ENCODE measurements at regions not wholly inside any gene's neighbourhood (a gene's known extent, or its start where the extent isn't known, plus 50 kb on each side); places are given as distances from the start of the nearest gene placed in this dataset.

DNA sequence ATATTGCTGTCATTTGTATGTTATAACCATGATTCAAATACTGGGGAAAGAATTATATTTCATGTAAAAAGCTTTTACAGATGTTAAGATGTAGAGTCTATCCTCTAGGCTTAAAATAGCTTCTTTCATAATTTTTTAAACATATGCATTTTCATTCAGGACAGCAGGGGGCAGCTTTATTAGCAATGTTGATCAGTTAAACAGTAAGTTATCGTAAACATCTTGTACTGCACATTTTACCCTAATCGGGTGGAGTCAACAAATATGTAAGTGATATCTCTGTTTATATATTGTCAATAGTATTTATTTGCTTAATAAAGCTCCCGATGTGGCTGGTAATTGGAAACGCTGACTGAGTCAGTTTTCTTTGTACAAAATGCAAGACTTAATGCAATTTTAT lies 142.5 kb upstream of the MED14 start (continued):
- TF ChIP-seq, protein P1, sequence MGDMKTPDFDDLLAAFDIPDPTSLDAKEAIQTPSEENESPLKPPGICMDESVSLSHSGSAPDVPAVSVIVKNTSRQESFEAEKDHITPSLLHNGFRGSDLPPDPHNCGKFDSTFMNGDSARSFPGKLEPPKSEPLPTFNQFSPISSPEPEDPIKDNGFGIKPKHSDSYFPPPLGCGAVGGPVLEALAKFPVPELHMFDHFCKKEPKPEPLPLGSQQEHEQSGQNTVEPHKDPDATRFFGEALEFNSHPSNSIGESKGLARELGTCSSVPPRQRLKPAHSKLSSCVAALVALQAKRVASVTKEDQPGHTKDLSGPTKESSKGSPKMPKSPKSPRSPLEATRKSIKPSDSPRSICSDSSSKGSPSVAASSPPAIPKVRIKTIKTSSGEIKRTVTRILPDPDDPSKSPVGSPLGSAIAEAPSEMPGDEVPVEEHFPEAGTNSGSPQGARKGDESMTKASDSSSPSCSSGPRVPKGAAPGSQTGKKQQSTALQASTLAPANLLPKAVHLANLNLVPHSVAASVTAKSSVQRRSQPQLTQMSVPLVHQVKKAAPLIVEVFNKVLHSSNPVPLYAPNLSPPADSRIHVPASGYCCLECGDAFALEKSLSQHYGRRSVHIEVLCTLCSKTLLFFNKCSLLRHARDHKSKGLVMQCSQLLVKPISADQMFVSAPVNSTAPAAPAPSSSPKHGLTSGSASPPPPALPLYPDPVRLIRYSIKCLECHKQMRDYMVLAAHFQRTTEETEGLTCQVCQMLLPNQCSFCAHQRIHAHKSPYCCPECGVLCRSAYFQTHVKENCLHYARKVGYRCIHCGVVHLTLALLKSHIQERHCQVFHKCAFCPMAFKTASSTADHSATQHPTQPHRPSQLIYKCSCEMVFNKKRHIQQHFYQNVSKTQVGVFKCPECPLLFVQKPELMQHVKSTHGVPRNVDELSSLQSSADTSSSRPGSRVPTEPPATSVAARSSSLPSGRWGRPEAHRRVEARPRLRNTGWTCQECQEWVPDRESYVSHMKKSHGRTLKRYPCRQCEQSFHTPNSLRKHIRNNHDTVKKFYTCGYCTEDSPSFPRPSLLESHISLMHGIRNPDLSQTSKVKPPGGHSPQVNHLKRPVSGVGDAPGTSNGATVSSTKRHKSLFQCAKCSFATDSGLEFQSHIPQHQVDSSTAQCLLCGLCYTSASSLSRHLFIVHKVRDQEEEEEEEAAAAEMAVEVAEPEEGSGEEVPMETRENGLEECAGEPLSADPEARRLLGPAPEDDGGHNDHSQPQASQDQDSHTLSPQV (IDR thresholded peaks at IDR 0.05) = 0 out of 2 replicates have a peak, but pooled peaks have one; percentile 31
- TF ChIP-seq, protein P2, sequence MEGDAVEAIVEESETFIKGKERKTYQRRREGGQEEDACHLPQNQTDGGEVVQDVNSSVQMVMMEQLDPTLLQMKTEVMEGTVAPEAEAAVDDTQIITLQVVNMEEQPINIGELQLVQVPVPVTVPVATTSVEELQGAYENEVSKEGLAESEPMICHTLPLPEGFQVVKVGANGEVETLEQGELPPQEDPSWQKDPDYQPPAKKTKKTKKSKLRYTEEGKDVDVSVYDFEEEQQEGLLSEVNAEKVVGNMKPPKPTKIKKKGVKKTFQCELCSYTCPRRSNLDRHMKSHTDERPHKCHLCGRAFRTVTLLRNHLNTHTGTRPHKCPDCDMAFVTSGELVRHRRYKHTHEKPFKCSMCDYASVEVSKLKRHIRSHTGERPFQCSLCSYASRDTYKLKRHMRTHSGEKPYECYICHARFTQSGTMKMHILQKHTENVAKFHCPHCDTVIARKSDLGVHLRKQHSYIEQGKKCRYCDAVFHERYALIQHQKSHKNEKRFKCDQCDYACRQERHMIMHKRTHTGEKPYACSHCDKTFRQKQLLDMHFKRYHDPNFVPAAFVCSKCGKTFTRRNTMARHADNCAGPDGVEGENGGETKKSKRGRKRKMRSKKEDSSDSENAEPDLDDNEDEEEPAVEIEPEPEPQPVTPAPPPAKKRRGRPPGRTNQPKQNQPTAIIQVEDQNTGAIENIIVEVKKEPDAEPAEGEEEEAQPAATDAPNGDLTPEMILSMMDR (IDR thresholded peaks at IDR 0.05 in 2 of 3, conservative IDR thresholded peaks at IDR 0.05 in 1 of 3; ENCODE audit: control insufficient read depth in 2 of 3, extremely low read depth in 1 of 3, insufficient read depth in 1 of 3, low read depth in 3 of 3, low read length in 3 of 3) = peak; percentile 24 to 44 (median 29); a peak in 4 of 6 replicates
- TF ChIP-seq FOXM1 (IDR thresholded peaks at IDR 0.05; ENCODE audit: low read depth, low read length) (no peak), SMC3 (IDR thresholded peaks at IDR 0.05; ENCODE audit: borderline replicate concordance, low read length) (peak; percentile 42; the same call in 1 of the 2 replicates)

DNA sequence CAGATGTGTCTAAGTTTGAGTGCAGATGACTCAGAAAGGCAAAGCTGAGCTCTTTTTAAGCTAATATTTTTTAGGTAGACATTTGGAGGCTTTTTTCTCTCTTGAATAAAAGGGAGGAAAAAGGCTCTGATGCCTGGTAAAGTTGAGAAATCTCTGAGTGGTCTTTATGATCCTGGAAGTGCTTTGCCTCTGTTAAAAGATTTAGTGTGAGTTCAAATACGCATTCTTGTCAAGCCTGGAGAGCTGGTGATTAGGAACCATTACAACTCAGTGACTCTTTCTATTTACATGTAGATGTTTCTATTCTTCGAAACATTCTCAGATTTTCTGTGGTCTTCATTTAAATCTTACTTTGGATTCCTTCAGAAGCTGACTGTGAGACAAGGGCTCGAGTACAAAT lies 143.4 kb upstream of the MED14 start:
- WGBS (ENCODE audit: insufficient coverage, insufficient replicate concordance, low lambda C conversion rate, missing lambda C conversion rate) = 57% methylated on average over 3 of the region's 3 CpGs
- H3K9ac ChIP-seq (ENCODE audit: control insufficient read depth, insufficient read depth, low read length) = no peak overlapping the region
- DNase-seq (ENCODE audit: low read depth, low spot score) (no peak), FAIRE-seq (no peak), ATAC-seq (no peak)
- no peaks in the 10 kb centered on the region for H3K4me1 ChIP-seq (ENCODE audit: control insufficient read depth, insufficient read depth, low read length)
- no peaks in the 10 kb centered on the region; the same call in 2 of the 3 replicates for H3K9me3 ChIP-seq (replicated peaks; ENCODE audit: control insufficient read depth, insufficient read depth, low read length)
- no peaks in the 10 kb centered on the region for H4K20me1 ChIP-seq (ENCODE audit: control insufficient read depth, insufficient read depth)
- H3K79me2 ChIP-seq (ENCODE audit: control insufficient read depth, insufficient read depth, low read length) = no peaks in the 10 kb centered on the region
- ChIA-PET POLR2A (no interaction called here), CTCF (interaction anchor here (0.6 to 6.2 kb wide), 23 partner anchors 8 to 374 kb away, joined by 3 to 105 read pairs (median 6); no protein-coding TSS in a partner anchor), RAD21 (ENCODE audit: unreplicated experiment) (interaction anchor here (0.5 to 5.1 kb wide), 11 partner anchors 13 to 302 kb away, joined by 3 to 67 read pairs (median 5); partner anchors contain the start of gene USP9X), SMC1A (ENCODE audit: uncharacterized antibody, unreplicated experiment) (interaction anchor here (0.6 to 6.0 kb wide), 17 partner anchors 12 to 247 kb away, joined by 3 to 109 read pairs (median 4); partner anchors contain the start of gene USP9X)
- intact Hi-C loops (cut with micrococcal nuclease; ENCODE audit: unreplicated experiment) (loop anchor here (10.0 kb wide), 2 partner anchors 234 to 456 kb away; partner anchors contain the start of genes CXorf38 and DDX3X), in situ Hi-C loops (cut with MboI) (no loop called here)
- BruUV-seq (replicated peaks) = no TSS peak
- no peaks in the 10 kb centered on the region for H3K27me3 ChIP-seq (replicated peaks in 1 of 2; ENCODE audit: control insufficient read depth in 2 of 2, insufficient read depth in 2 of 2, low read length in 1 of 2)
- H3K4me3 ChIP-seq = no peak overlapping the region
- no peak overlapping the region for H3K4me2 ChIP-seq (ENCODE audit: control insufficient read depth, insufficient read depth)
- no peaks in the 10 kb centered on the region for H3K36me3 ChIP-seq (ENCODE audit: control insufficient read depth in 2 of 2, insufficient read depth in 2 of 2, low read length in 1 of 2)
- no peak overlapping the region for H3K27ac ChIP-seq (ENCODE audit: control insufficient read depth, insufficient read depth)
- no peak overlapping the region for H2AFZ ChIP-seq (ENCODE audit: control insufficient read depth, low read depth, low read length)
- TF ChIP-seq SREBF2 (IDR thresholded peaks at IDR 0.05; ENCODE audit: low read length) (no peak), SMC3 (IDR thresholded peaks at IDR 0.05; ENCODE audit: borderline replicate concordance, low read length) (no peak), KAT2A (conservative IDR thresholded peaks at IDR 0.05; ENCODE audit: control insufficient read depth, low read depth, low read length) (no peak), NFXL1 (IDR thresholded peaks at IDR 0.05; ENCODE audit: borderline replicate concordance) (no peak), IKZF2 (IDR thresholded peaks at IDR 0.05) (no peak), NR2F1 (conservative IDR thresholded peaks at IDR 0.05) (no peak), EZH2 (IDR thresholded peaks at IDR 0.05; ENCODE audit: borderline replicate concordance, control insufficient read depth, low read depth, low read length) (no peak), HDAC6 (IDR thresholded peaks at IDR 0.05; ENCODE audit: unreplicated experiment) (no peak)
- TF ChIP-seq, protein P3, sequence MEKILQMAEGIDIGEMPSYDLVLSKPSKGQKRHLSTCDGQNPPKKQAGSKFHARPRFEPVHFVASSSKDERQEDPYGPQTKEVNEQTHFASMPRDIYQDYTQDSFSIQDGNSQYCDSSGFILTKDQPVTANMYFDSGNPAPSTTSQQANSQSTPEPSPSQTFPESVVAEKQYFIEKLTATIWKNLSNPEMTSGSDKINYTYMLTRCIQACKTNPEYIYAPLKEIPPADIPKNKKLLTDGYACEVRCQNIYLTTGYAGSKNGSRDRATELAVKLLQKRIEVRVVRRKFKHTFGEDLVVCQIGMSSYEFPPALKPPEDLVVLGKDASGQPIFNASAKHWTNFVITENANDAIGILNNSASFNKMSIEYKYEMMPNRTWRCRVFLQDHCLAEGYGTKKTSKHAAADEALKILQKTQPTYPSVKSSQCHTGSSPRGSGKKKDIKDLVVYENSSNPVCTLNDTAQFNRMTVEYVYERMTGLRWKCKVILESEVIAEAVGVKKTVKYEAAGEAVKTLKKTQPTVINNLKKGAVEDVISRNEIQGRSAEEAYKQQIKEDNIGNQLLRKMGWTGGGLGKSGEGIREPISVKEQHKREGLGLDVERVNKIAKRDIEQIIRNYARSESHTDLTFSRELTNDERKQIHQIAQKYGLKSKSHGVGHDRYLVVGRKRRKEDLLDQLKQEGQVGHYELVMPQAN (conservative IDR thresholded peaks at IDR 0.05) = no peak
- TF ChIP-seq, protein P4, sequence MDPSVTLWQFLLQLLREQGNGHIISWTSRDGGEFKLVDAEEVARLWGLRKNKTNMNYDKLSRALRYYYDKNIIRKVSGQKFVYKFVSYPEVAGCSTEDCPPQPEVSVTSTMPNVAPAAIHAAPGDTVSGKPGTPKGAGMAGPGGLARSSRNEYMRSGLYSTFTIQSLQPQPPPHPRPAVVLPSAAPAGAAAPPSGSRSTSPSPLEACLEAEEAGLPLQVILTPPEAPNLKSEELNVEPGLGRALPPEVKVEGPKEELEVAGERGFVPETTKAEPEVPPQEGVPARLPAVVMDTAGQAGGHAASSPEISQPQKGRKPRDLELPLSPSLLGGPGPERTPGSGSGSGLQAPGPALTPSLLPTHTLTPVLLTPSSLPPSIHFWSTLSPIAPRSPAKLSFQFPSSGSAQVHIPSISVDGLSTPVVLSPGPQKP (IDR thresholded peaks at IDR 0.05; ENCODE audit: low read depth, low read length) = no peak
